Gastrocnemius medialis (tissue), 4 donors: ENCODE measurements at regions not wholly inside any gene's neighbourhood (a gene's known extent, or its start where the extent isn't known, plus 50 kb on each side); places are given as distances from the start of the nearest gene placed in this dataset.

Source experiments
- ATAC-seq, 2 donors: fragments of 150-250 bp; one replicate each; pipeline ENCODE4 v1.9.1; 2016
- DNase-seq, 2 donors: peaks; one replicate each; pipeline ENCODE4 v3.0.0-alpha.2; 2019
- H3K27ac ChIP-seq, 4 donors: fragments of 200-600 bp; sonication (generic); 1 replicate in 1 of 4; 2 replicates in 3 of 4; pipeline ENCODE4 v1.5.1; 2016 to 2018; ENCODE audit warnings: mild to moderate bottlenecking in 2 of 4, moderate library complexity in 1 of 4
- H3K27me3 ChIP-seq, 3 donors: fragments of 200-600 bp; sonication (generic) in 2 of 3; 1 replicate in 1 of 3; 2 replicates in 2 of 3; pipeline versions ENCODE4 v1.5.1 to v1.6.0; 2016 to 2019; ENCODE audit warnings: mild to moderate bottlenecking in 1 of 3, moderate library complexity in 1 of 3
- H3K36me3 ChIP-seq, 2 donors: fragments of 200-600 bp; sonication (generic) in 1 of 2; one replicate each; pipeline ENCODE4 v1.5.1; 2017 to 2018
- H3K4me1 ChIP-seq, 2 donors: fragments of 200-600 bp; sonication (generic) in 1 of 2; one replicate each; pipeline ENCODE4 v1.5.1; 2016 to 2017; ENCODE audit warnings: mild to moderate bottlenecking in 2 of 2
- H3K4me3 ChIP-seq, 4 donors: fragments of 200-600 bp; sonication (generic) in 3 of 4; 1 replicate in 1 of 4; 2 replicates in 3 of 4; pipeline ENCODE4 v1.5.1; 2016 to 2019; ENCODE audit warnings: mild to moderate bottlenecking in 2 of 4
- H3K9me3 ChIP-seq, 3 donors: fragments of 200-600 bp; sonication (generic) in 2 of 3; 1 replicate in 1 of 3; 2 replicates in 2 of 3; pipeline ENCODE4 v1.5.1; 2016 to 2019
- POLR2A ChIP-seq, 2 donors: fragments of 450-650 bp; IDR thresholded peaks; one replicate each; pipeline ENCODE4 v1.6.1; 2017; ENCODE audit warnings: antibody characterized with exemption in 2 of 2, mild to moderate bottlenecking in 2 of 2, moderate library complexity in 2 of 2
- in situ Hi-C, 4 donors: fragments of 200-750 bp; cut with MboI; loops; one replicate each; pipeline versions ENCODE4 v1.15.0 to v1.8.0; 2017; ENCODE audit warnings: low sequenced_read_pairs in 4 of 4
- intact Hi-C: fragments of 100-400 bp; cut with DNase I; formaldehyde crosslinking; loops from one replicate; pipeline ENCODE4 v1.15.1; 2023; ENCODE audit warnings: low total_unique reads
- TF ChIP-seq, protein P1 (sequence below), 5 experiments: fragments of 450-650 bp in 3 of 5; fragments of 200-600 bp in 2 of 5; sonication (generic) in 2 of 5; IDR thresholded peaks in 4 of 5; conservative IDR thresholded peaks in 1 of 5; 1 replicate in 4 of 5; 2 replicates in 1 of 5; pipeline ENCODE4 v1.5.1; 2016 to 2019; ENCODE audit warnings: antibody characterized with exemption in 5 of 5, mild to moderate bottlenecking in 3 of 5, moderate library complexity in 3 of 5

DNA sequence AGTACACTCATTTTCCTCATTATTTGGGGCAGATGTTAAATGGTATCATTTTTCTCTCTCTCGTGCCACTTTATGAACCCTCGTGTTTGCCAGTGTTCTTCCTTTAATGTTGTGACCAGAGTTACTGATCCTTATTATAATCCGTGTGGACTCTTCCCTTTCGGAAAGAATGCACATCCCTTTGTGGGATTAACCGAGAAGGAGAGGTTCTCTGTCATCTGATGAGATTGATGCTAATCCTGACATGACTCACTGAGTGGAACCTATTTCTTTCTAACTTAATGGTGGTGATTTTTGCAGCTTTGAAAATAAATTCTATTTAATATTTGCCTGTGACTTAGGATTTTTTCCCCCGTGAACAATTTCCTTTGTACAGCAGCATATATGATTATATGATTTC is 300.0 kb upstream of the MAN1A1 start:
- no peaks in the 10 kb centered on the region for H3K9me3 ChIP-seq
- H3K4me3 ChIP-seq = no peak overlapping the region
- intact Hi-C loops (no loop called here), in situ Hi-C loops (no loop called here)
- DNase-seq (no peak), ATAC-seq (no peak)
- no peaks in the 10 kb centered on the region for H3K36me3 ChIP-seq
- H3K4me1 ChIP-seq = no peaks in the 10 kb centered on the region
- H3K27me3 ChIP-seq = no peaks in the 10 kb centered on the region
- no peak overlapping the region for H3K27ac ChIP-seq
- TF ChIP-seq, protein P1, sequence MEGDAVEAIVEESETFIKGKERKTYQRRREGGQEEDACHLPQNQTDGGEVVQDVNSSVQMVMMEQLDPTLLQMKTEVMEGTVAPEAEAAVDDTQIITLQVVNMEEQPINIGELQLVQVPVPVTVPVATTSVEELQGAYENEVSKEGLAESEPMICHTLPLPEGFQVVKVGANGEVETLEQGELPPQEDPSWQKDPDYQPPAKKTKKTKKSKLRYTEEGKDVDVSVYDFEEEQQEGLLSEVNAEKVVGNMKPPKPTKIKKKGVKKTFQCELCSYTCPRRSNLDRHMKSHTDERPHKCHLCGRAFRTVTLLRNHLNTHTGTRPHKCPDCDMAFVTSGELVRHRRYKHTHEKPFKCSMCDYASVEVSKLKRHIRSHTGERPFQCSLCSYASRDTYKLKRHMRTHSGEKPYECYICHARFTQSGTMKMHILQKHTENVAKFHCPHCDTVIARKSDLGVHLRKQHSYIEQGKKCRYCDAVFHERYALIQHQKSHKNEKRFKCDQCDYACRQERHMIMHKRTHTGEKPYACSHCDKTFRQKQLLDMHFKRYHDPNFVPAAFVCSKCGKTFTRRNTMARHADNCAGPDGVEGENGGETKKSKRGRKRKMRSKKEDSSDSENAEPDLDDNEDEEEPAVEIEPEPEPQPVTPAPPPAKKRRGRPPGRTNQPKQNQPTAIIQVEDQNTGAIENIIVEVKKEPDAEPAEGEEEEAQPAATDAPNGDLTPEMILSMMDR (IDR thresholded peaks at IDR 0.05 in 4 of 5, conservative IDR thresholded peaks at IDR 0.05 in 1 of 5) = no peak
- TF ChIP-seq POLR2A (IDR thresholded peaks at IDR 0.05) = no peak

DNA sequence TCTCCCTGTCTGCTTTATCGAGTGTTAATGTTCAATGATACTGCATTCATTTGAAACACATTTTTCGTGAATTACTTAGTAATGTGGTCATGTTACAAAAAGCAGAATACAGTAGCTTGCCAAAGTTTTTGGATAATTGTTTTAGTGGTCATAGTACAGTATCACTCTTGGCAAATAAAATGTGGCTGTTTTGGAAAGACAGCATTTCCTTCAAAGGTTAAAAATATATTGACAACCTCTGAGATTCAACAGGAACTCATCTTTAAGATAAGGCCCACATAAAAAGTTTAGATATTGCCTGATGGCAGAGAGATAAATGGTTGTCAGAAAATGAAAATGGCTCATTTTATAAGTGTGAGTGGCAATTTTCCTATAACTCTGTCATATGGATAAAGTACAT is 297.7 kb upstream of the MAN1A1 start:
- DNase-seq = no peak
- no peak for TF ChIP-seq POLR2A (IDR thresholded peaks at IDR 0.05)
- TF ChIP-seq, protein P1 (IDR thresholded peaks at IDR 0.05 in 4 of 5, conservative IDR thresholded peaks at IDR 0.05 in 1 of 5) = no peak
- in situ Hi-C loops = no loop called here
- intact Hi-C loops = no loop called here
- Histone ChIP-seq H3K9me3 (no peaks in the 10 kb centered on the region), H3K27ac (no peak overlapping the region), H3K27me3 (no peaks in the 10 kb centered on the region), H3K4me3 (no peak overlapping the region), H3K36me3 (no peaks in the 10 kb centered on the region), H3K4me1 (no peaks in the 10 kb centered on the region)
- ATAC-seq = no peak

DNA sequence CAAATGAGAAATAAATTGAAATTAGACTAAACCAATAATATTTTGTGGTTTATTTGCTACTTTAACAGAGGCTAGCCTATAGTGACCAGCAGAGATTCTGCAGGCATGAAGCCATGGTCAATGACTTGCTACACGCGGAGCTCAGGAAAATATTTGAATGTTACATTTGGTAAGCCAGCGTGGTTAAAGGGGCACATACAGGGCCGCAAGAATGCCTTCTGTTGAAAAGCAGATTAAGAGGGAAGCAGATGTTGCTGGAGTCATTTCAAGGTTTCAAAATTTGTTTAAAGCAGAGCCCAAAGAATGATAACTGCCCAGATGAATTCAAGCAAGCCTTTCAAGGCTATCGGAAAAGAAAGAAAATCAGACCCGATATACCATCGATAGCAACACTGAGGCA is 294.3 kb upstream of the MAN1A1 start:
- Histone ChIP-seq H3K27ac (no peak overlapping the region), H3K4me3 (no peak overlapping the region), H3K9me3 (no peaks in the 10 kb centered on the region), H3K36me3 (no peaks in the 10 kb centered on the region), H3K4me1 (no peaks in the 10 kb centered on the region), H3K27me3 (no peaks in the 10 kb centered on the region)
- TF ChIP-seq POLR2A (IDR thresholded peaks at IDR 0.05) = no peak
- TF ChIP-seq, protein P1 (IDR thresholded peaks at IDR 0.05 in 4 of 5, conservative IDR thresholded peaks at IDR 0.05 in 1 of 5) = no peak
- no peak for DNase-seq
- ATAC-seq = no peak
- in situ Hi-C loops (no loop called here), intact Hi-C loops (no loop called here)

DNA sequence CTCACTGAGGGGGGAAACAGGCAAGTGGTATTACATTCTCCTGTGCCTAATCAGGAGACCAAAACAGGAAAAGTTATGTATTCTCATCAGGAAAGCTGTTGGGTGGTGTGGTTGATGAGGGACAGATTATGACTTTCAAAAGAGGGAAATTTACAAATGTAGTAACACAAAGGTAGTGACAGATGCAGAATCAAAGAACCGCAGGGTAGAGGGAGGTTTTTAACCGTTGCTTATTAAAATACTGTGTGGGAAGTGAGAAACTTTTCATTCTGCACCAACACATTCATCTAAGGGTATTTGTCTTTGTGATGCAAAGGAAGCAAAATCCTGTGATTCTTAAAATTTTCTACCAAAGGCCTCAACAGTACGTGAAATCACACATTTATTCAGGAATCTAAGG is 288.2 kb upstream of the MAN1A1 start:
- ATAC-seq = no peak
- intact Hi-C loops (no loop called here), in situ Hi-C loops (no loop called here)
- TF ChIP-seq POLR2A (IDR thresholded peaks at IDR 0.05) = no peak
- TF ChIP-seq, protein P1 (IDR thresholded peaks at IDR 0.05 in 4 of 5, conservative IDR thresholded peaks at IDR 0.05 in 1 of 5) = no peak
- Histone ChIP-seq H3K36me3 (no peaks in the 10 kb centered on the region), H3K27me3 (no peaks in the 10 kb centered on the region), H3K27ac (no peak overlapping the region), H3K4me3 (no peak overlapping the region), H3K4me1 (no peaks in the 10 kb centered on the region), H3K9me3 (no peaks in the 10 kb centered on the region)
- DNase-seq = no peak

DNA sequence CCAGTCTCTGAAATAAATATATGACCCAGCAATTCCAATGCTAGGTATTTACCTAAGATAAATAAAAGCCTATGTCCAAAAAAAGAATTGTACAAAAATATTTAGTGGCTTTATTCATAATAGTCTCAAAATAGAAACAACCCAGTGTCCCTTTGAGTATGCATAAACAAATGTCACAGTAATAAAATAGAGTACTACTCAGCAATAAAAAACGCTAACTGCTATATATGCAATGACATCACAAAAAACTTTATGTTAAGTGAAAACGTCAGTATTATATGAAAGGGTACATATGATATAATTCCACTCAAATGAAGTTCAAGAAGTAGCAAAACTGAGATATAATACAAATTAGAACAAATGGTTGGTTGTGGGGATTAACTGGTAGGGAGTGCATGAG is 286.5 kb upstream of the MAN1A1 start:
- Histone ChIP-seq H3K4me1 (no peaks in the 10 kb centered on the region), H3K27ac (no peak overlapping the region), H3K36me3 (no peaks in the 10 kb centered on the region), H3K27me3 (no peaks in the 10 kb centered on the region), H3K9me3 (no peaks in the 10 kb centered on the region), H3K4me3 (no peak overlapping the region)
- intact Hi-C loops (no loop called here), in situ Hi-C loops (no loop called here)
- no peak for ATAC-seq
- TF ChIP-seq, protein P1 (IDR thresholded peaks at IDR 0.05 in 4 of 5, conservative IDR thresholded peaks at IDR 0.05 in 1 of 5) = no peak
- no peak for TF ChIP-seq POLR2A (IDR thresholded peaks at IDR 0.05)
- no peak for DNase-seq
